K562 (cell line): ENCODE measurements at regions not wholly inside any gene's neighbourhood (a gene's known extent, or its start where the extent isn't known, plus 50 kb on each side); places are given as distances from the start of the nearest gene placed in this dataset.

Experiments
- ATAC-seq: fragments of 200-7000 bp; cut with Tn5 transposase; 3 replicates; pipeline ENCODE4 v1.9.1; 2020; ENCODE audit warnings: moderate library complexity
- BruUV-seq: library from RNA; stranded (reverse); fragments of 400-500 nt; replicated peaks from 2 replicates; lab custom pipeline; 2021; lab: Mats Ljungman, UMichigan
- CTCF ChIA-PET: fragments of 300-600 bp; formaldehyde crosslinking; extraction: SDS; loops from one replicate; lab custom pipeline; 2021; ENCODE audit warnings: low intra/inter-chr PET ratio; lab: Yijun Ruan, JAX
- POLR2A ChIA-PET: fragments of 300-600, 350-650 bp; sonication (Branson Sonifier 250); formaldehyde crosslinking; extraction: SDS; loops from one replicate; lab custom pipeline; 2021; ENCODE audit warnings: antibody characterized with exemption, inconsistent platforms; lab: Yijun Ruan, JAX
- DNase-seq, 4 experiments: peaks; one replicate each; pipeline versions ENCODE4 v3.0.0 to v3.0.0-alpha.2; 2011 to 2018; ENCODE audit warnings: low spot score in 3 of 4, mixed read lengths in 3 of 4; ENCODE audit errors: extremely low read depth in 1 of 4
- FAIRE-seq: peaks from 2 replicates; lab custom pipeline; 2011; peaks lifted over from hg19 to GRCh38; lab: Jason Lieb, UNC
- H2AFZ ChIP-seq: 2 replicates; pipeline ENCODE4 v1.6.0; 2011; ENCODE audit warnings: low read depth, low read length, control low read depth, inconsistent platforms
- H3K27ac ChIP-seq: fragments of 200-600 bp; 3 replicates; pipeline ENCODE4 v1.8.0; 2011; ENCODE audit warnings: low read depth, mild to moderate bottlenecking, control low read depth, inconsistent platforms, low read length, moderate library complexity, mixed read lengths; ENCODE audit errors: extremely low read depth
- H3K27me3 ChIP-seq, 2 experiments: fragments of 300-600 bp in 1 of 2; 2 replicates in 1 of 2; 3 replicates in 1 of 2; pipeline versions ENCODE4 v1.6.0 to v1.8.0; 2011; ENCODE audit warnings: inconsistent platforms in 2 of 2, low read length in 2 of 2, mild to moderate bottlenecking in 1 of 2, mixed read lengths in 1 of 2, moderate library complexity in 1 of 2; ENCODE audit not compliant: control insufficient read depth in 2 of 2, insufficient read depth in 2 of 2
- H3K36me3 ChIP-seq: fragments of 300-600 bp; 3 replicates; pipeline ENCODE4 v1.8.0; 2011; ENCODE audit warnings: mild to moderate bottlenecking, low read length, inconsistent platforms; ENCODE audit not compliant: control insufficient read depth, insufficient read depth
- H3K4me1 ChIP-seq, 2 experiments: fragments of 200-600 bp in 1 of 2; replicated peaks in 1 of 2; 2 replicates in 1 of 2; 3 replicates in 1 of 2; pipeline versions ENCODE4 v1.5.1 to v1.8.0; 2011; ENCODE audit warnings: inconsistent platforms in 2 of 2, low read length in 2 of 2, mild to moderate bottlenecking in 1 of 2, mixed read lengths in 1 of 2, moderate library complexity in 1 of 2; ENCODE audit not compliant: control insufficient read depth in 2 of 2, insufficient read depth in 2 of 2
- H3K4me2 ChIP-seq: 2 replicates; pipeline ENCODE4 v1.6.1; 2011; ENCODE audit warnings: low read length, control low read depth, inconsistent platforms, mixed read lengths; ENCODE audit not compliant: insufficient read depth
- H3K4me3 ChIP-seq: fragments of 200-600 bp; sonication (generic), shearing (Covaris generic); 2 replicates; pipeline ENCODE4 v1.5.1; 2016; ENCODE audit warnings: control low read depth, inconsistent platforms
- H3K79me2 ChIP-seq: fragments of 200-600 bp; 3 replicates; pipeline ENCODE4 v1.8.0; 2011; ENCODE audit warnings: low read length, inconsistent platforms; ENCODE audit not compliant: control insufficient read depth, insufficient read depth
- H3K9ac ChIP-seq, 2 experiments: 2 replicates each; pipeline versions ENCODE4 v1.6.0 to v1.6.1; 2011; ENCODE audit warnings: low read depth in 2 of 2, low read length in 2 of 2, control low read depth in 1 of 2, inconsistent platforms in 1 of 2, mild to moderate bottlenecking in 1 of 2, mixed read lengths in 1 of 2; ENCODE audit not compliant: insufficient read depth in 1 of 2
- H3K9me1 ChIP-seq: one replicate; pipeline ENCODE4 v1.6.0; 2011; ENCODE audit warnings: inconsistent platforms, mild to moderate bottlenecking, low read length, moderate library complexity; ENCODE audit not compliant: control insufficient read depth, insufficient read depth
- H3K9me3 ChIP-seq: replicated peaks from 2 replicates; pipeline ENCODE4 v1.5.1; 2011; ENCODE audit warnings: low read depth, low read length, inconsistent platforms; ENCODE audit not compliant: control insufficient read depth, insufficient read depth
- H4K20me1 ChIP-seq: replicated peaks from 2 replicates; pipeline ENCODE4 v1.6.1; 2011; ENCODE audit warnings: low read length, inconsistent platforms, mixed read lengths; ENCODE audit not compliant: control insufficient read depth, insufficient read depth
- CREB1 ChIP-seq, 2 experiments: sonication (generic) in 1 of 2; formaldehyde crosslinking in 1 of 2; IDR thresholded peaks; 2 replicates each; pipeline versions ENCODE4 v1.6.1 to v1.8.0; 2012 to 2022; ENCODE audit warnings: inconsistent platforms in 1 of 2, mild to moderate bottlenecking in 1 of 2, missing genetic modification reagents in 1 of 2, moderate library complexity in 1 of 2
- CREB3 ChIP-seq: fragments of 450-650 bp; conservative IDR thresholded peaks from 2 replicates; pipeline ENCODE4 v1.6.1; 2016; ENCODE audit warnings: missing genetic modification characterization, low read depth, mild to moderate bottlenecking, missing compliant biosample characterization, moderate library complexity
- FUS ChIP-seq: fragments of 200-400 bp; formaldehyde crosslinking; optimal IDR thresholded peaks from 2 replicates; pipeline ENCODE3; 2017; ENCODE audit warnings: low read depth, low read length
- KLF1 ChIP-seq: fragments of 450-650 bp; IDR thresholded peaks from 2 replicates; pipeline ENCODE4 v1.6.1; 2016; ENCODE audit warnings: missing genetic modification characterization, missing compliant biosample characterization
- NR3C1 ChIP-seq: sonication (generic); formaldehyde crosslinking; IDR thresholded peaks from 2 replicates; pipeline ENCODE4 v1.8.1; 2022; ENCODE audit warnings: missing genetic modification reagents
- PHTF2 ChIP-seq: fragments of 250-450 bp; sonication (Bioruptor Pico); IDR thresholded peaks from 2 replicates; pipeline ENCODE4 v1.5.0; 2021; ENCODE audit warnings: mild to moderate bottlenecking
- PTTG1 ChIP-seq: fragments of 450-650 bp; IDR thresholded peaks from 2 replicates; pipeline ENCODE4 v1.6.1; 2016; ENCODE audit warnings: low read depth, mild to moderate bottlenecking, missing genetic modification characterization, missing compliant biosample characterization
- TCFL5 ChIP-seq: fragments of 250-450 bp; sonication (Bioruptor Pico); conservative IDR thresholded peaks from 2 replicates; pipeline ENCODE4 v1.6.1; 2021; ENCODE audit warnings: mild to moderate bottlenecking, moderate library complexity, matching md5 sums
- YY1 ChIP-seq, 3 experiments: IDR thresholded peaks; 2 replicates each; pipeline ENCODE4 v1.6.1; 2011; ENCODE audit warnings: low read length in 2 of 3, mild to moderate bottlenecking in 2 of 3, moderate library complexity in 2 of 3, borderline replicate concordance in 1 of 3, control low read depth in 1 of 3, low read depth in 1 of 3; ENCODE audit not compliant: insufficient read depth in 3 of 3, insufficient replicate concordance in 2 of 3, control insufficient read depth in 1 of 3, insufficient read length in 1 of 3; ENCODE audit errors: extremely low read depth in 1 of 3
- ZBTB2 ChIP-seq: fragments of 450-650 bp; IDR thresholded peaks from 2 replicates; pipeline ENCODE4 v1.6.1; 2016; ENCODE audit warnings: antibody characterized with exemption
- ZFP30 ChIP-seq: fragments of 250-450 bp; sonication (Bioruptor Pico); IDR thresholded peaks from 2 replicates; pipeline ENCODE4 v1.8.0; 2022; ENCODE audit warnings: moderate library complexity, mild to moderate bottlenecking, inconsistent platforms, borderline replicate concordance
- ZNF57 ChIP-seq: fragments of 450-650 bp; formaldehyde crosslinking; IDR thresholded peaks from 2 replicates; pipeline ENCODE4 v1.4.0; 2020; ENCODE audit warnings: mild to moderate bottlenecking, moderate library complexity
- WGBS: fragments of 100-300 bp; shearing (Covaris generic); methylation state at CpG from one replicate; pipeline ENCODE4 v1.1.6; 2016; ENCODE audit warnings: low coverage, mixed read lengths; ENCODE audit not compliant: insufficient coverage; ENCODE audit errors: missing lambda C conversion rate; 5-methylcytosine and 5-hydroxymethylcytosine counted together
- in situ Hi-C: fragments of 300-500 bp; cut with MboI; formaldehyde crosslinking; loops from 4 replicates; pipeline ENCODE4 v1.15.0; 2018; ENCODE audit warnings: inconsistent platforms, mixed read lengths
- intact Hi-C: fragments of 100-400 bp; cut with micrococcal nuclease; formaldehyde crosslinking; loops from 2 replicates; pipeline ENCODE4 v1.14.2; 2022
- TF ChIP-seq, protein P1 (sequence below): fragments of 250-450 bp; sonication (Bioruptor Pico); IDR thresholded peaks from 2 replicates; pipeline ENCODE4 v1.8.0; 2022; ENCODE audit warnings: moderate library complexity, mild to moderate bottlenecking, inconsistent platforms

DNA sequence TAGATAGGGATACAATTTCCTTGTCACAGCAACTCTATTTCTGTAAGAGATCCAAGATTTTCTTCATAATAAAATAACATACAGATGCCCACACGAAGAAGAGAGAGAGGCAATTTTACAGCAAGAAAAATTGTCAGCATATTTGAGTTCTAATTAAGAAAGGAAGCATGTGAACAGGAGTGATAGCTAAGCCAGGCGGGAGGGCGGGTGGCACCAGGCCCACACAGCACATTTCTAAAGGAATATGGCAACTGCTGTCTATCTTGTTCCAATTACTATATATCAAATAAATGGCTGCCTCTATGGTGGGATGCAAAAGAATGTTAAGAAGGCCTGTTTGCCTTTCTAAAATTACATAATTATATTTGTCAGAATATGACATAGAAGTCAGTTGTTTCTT, 248.3 kb upstream of the DOK6 start:
- no peak overlapping the region for H3K9ac ChIP-seq
- WGBS = 0% methylated on average over 3 of the region's 3 CpGs
- H3K79me2 ChIP-seq = no peaks in the 10 kb centered on the region
- DNase-seq (no peak), FAIRE-seq (no peak), ATAC-seq (no peak)
- H3K36me3 ChIP-seq = no peaks in the 10 kb centered on the region
- no peak overlapping the region for H2AFZ ChIP-seq
- no peak overlapping the region for H3K4me3 ChIP-seq
- no peaks in the 10 kb centered on the region for H3K4me1 ChIP-seq
- no TSS peak for BruUV-seq
- ChIA-PET CTCF (no interaction called here), POLR2A (no interaction called here)
- TF ChIP-seq TCFL5 (CRISPR knock-in tag) = no peak
- TF ChIP-seq, protein P1, sequence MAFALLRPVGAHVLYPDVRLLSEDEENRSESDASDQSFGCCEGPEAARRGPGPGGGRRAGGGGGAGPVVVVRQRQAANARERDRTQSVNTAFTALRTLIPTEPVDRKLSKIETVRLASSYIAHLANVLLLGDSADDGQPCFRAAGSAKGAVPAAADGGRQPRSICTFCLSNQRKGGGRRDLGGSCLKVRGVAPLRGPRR = no peak
- TF ChIP-seq ZNF57 = no peak
- no peaks in the 10 kb centered on the region for H3K27me3 ChIP-seq
- no peak overlapping the region for H3K4me2 ChIP-seq
- no peaks in the 10 kb centered on the region for H3K9me1 ChIP-seq
- intact Hi-C loops = no loop called here
- H3K9me3 ChIP-seq = no peaks in the 10 kb centered on the region; the same call in 1 of the 2 replicates
- no peaks in the 10 kb centered on the region for H4K20me1 ChIP-seq
- in situ Hi-C loops = no loop called here
- H3K27ac ChIP-seq = no peak overlapping the region

- Histone ChIP-seq H3K36me3 (no peaks in the 10 kb centered on the region), H3K27me3 (no peaks in the 10 kb centered on the region), H3K9me1 (no peaks in the 10 kb centered on the region), H4K20me1 (no peaks in the 10 kb centered on the region), H2AFZ (no peak overlapping the region), H3K4me2 (no peak overlapping the region), H3K79me2 (no peaks in the 10 kb centered on the region), H3K4me3 (no peak overlapping the region), H3K4me1 (no peaks in the 10 kb centered on the region), H3K9me3 (no peaks in the 10 kb centered on the region; the same call in 1 of the 2 replicates), H3K9ac (no peak overlapping the region), H3K27ac (no peak overlapping the region)
- POLR2A ChIA-PET = no interaction called here
- BruUV-seq = no TSS peak
- in situ Hi-C loops = no loop called here
- CTCF ChIA-PET = no interaction called here
- DNase-seq (no peak), FAIRE-seq (no peak), ATAC-seq (no peak)
- WGBS = 1% methylated on average over 9 of the region's 10 CpGs
- intact Hi-C loops = no loop called here
- TF ChIP-seq CREB3 (tag) (no peak), PTTG1 (tag) (no peak), NR3C1 (CRISPR knock-in tag) (no peak), ZBTB2 (no peak), FUS (no peak), CREB1 (IDR thresholded peaks at IDR 0.05) (no peak), CREB1 (CRISPR knock-in tag; IDR thresholded peaks at IDR 0.05) (no peak), KLF1 (no peak), ZFP30 (CRISPR knock-in tag) (no peak), PHTF2 (CRISPR knock-in tag) (no peak), YY1 (IDR thresholded peaks at IDR 0.05; ENCODE audit: borderline replicate concordance in 1 of 3, control insufficient read depth in 1 of 3, extremely low read depth in 1 of 3, insufficient read depth in 3 of 3, insufficient read length in 1 of 3, insufficient replicate concordance in 2 of 3, low read depth in 1 of 3, low read length in 2 of 3) (no peak)
These were observed 242.8 kb upstream of the DOK6 start for GRCh38 chr18:69157906-69158305.
